SK-N-SH treated with all-trans-retinoic acid at 6 μM for 48 hours (cell line): ENCODE measurements at regions not wholly inside any gene's neighbourhood (a gene's known extent, or its start where the extent isn't known, plus 50 kb on each side); places are given as distances from the start of the nearest gene placed in this dataset.
A peak's percentile ranks its signal among the peaks of the same experiment; 100 is the strongest.

Experiments
- ATAC-seq: fragments of 200-7000 bp; cut with Tn5 transposase; 3 replicates; pipeline ENCODE4 v1.9.1; 2020; ENCODE audit warnings: mild to moderate bottlenecking, moderate library complexity
- ARNTL ChIP-seq: fragments of 450-650 bp; formaldehyde crosslinking; IDR thresholded peaks from 2 replicates; pipeline ENCODE4 v1.5.0; 2020; ENCODE audit warnings: low read depth, mild to moderate bottlenecking, moderate library complexity, borderline replicate concordance
- BACH2 ChIP-seq: fragments of 250-450 bp; sonication (Bioruptor Pico); IDR thresholded peaks from 2 replicates; pipeline ENCODE4 v1.9.0; 2021; ENCODE audit warnings: mild to moderate bottlenecking, borderline replicate concordance
- CREB5 ChIP-seq: fragments of 250-450 bp; sonication (Bioruptor Pico); IDR thresholded peaks from 2 replicates; pipeline ENCODE4 v1.5.1; 2020; ENCODE audit warnings: low read depth, mild to moderate bottlenecking, moderate library complexity
- CSDC2 ChIP-seq: fragments of 250-450 bp; sonication (Bioruptor Pico); IDR thresholded peaks from 2 replicates; pipeline ENCODE4 v1.5.0; 2020; ENCODE audit warnings: mild to moderate bottlenecking, moderate library complexity
- CSRNP3 ChIP-seq: fragments of 250-450 bp; sonication (Bioruptor Pico); IDR thresholded peaks from 2 replicates; pipeline ENCODE4 v1.5.1; 2021; ENCODE audit warnings: mild to moderate bottlenecking, moderate library complexity
- ESRRG ChIP-seq: fragments of 250-450 bp; sonication (Bioruptor Pico); IDR thresholded peaks from 2 replicates; pipeline ENCODE4 v1.6.1; 2021; ENCODE audit warnings: mild to moderate bottlenecking
- GLIS3 ChIP-seq: fragments of 250-450 bp; sonication (Bioruptor Pico); IDR thresholded peaks from 2 replicates; pipeline ENCODE4 v1.5.0; 2020; ENCODE audit warnings: mild to moderate bottlenecking, moderate library complexity
- ISL1 ChIP-seq: fragments of 250-450 bp; sonication (Bioruptor Pico); IDR thresholded peaks from 2 replicates; pipeline ENCODE4 v2.1.2; 2022; ENCODE audit warnings: mild to moderate bottlenecking, moderate library complexity
- OSR1 ChIP-seq: fragments of 250-450 bp; sonication (Bioruptor Pico); IDR thresholded peaks from 2 replicates; pipeline ENCODE4 v1.8.0; 2022; ENCODE audit warnings: moderate library complexity, mild to moderate bottlenecking, inconsistent platforms
- PATZ1 ChIP-seq: fragments of 250-450 bp; sonication (Bioruptor Pico); IDR thresholded peaks from 2 replicates; pipeline ENCODE4 v1.8.0; 2020; ENCODE audit warnings: mild to moderate bottlenecking, moderate library complexity, borderline replicate concordance
- POU6F1 ChIP-seq: fragments of 250-450 bp; sonication (Bioruptor Pico); IDR thresholded peaks from 2 replicates; pipeline ENCODE4 v1.8.0; 2021; ENCODE audit warnings: low read depth, mild to moderate bottlenecking, moderate library complexity, borderline replicate concordance
- PPARA ChIP-seq: fragments of 250-450 bp; sonication (Bioruptor Pico); IDR thresholded peaks from 2 replicates; pipeline ENCODE4 v1.5.0; 2020; ENCODE audit warnings: mild to moderate bottlenecking, borderline replicate concordance
- RARB ChIP-seq: fragments of 250-450 bp; sonication (Bioruptor Pico); IDR thresholded peaks from 2 replicates; pipeline ENCODE4 v1.8.0; 2021; ENCODE audit warnings: mild to moderate bottlenecking, moderate library complexity
- SNAI2 ChIP-seq: fragments of 250-450 bp; sonication (Bioruptor Pico); IDR thresholded peaks from 2 replicates; pipeline ENCODE4 v1.5.0; 2020; ENCODE audit warnings: mild to moderate bottlenecking, moderate library complexity
- TCF4 ChIP-seq: fragments of 250-450 bp; sonication (Bioruptor Pico); IDR thresholded peaks from 2 replicates; pipeline ENCODE4 v1.8.0; 2021; ENCODE audit warnings: mild to moderate bottlenecking, moderate library complexity, borderline replicate concordance
- TOX ChIP-seq: fragments of 250-450 bp; sonication (Bioruptor Pico); IDR thresholded peaks from 2 replicates; pipeline ENCODE4 v1.8.0; 2021; ENCODE audit warnings: mild to moderate bottlenecking, moderate library complexity, borderline replicate concordance
- TSHZ2 ChIP-seq: fragments of 250-450 bp; sonication (Bioruptor Pico); IDR thresholded peaks from 2 replicates; pipeline ENCODE4 v1.5.0; 2020; ENCODE audit warnings: mild to moderate bottlenecking, moderate library complexity
- ZC3H10 ChIP-seq: fragments of 250-450 bp; sonication (Bioruptor Pico); IDR thresholded peaks from 2 replicates; pipeline ENCODE4 v1.5.1; 2021; ENCODE audit warnings: mild to moderate bottlenecking, moderate library complexity
- ZFP3 ChIP-seq: fragments of 250-450 bp; sonication (Bioruptor Pico); IDR thresholded peaks from 2 replicates; pipeline ENCODE4 v1.5.0; 2020; ENCODE audit warnings: mild to moderate bottlenecking, moderate library complexity
- ZFP30 ChIP-seq: fragments of 450-650 bp; formaldehyde crosslinking; IDR thresholded peaks from 2 replicates; pipeline ENCODE4 v1.5.0; 2022; ENCODE audit warnings: mild to moderate bottlenecking, moderate library complexity
- ZNF565 ChIP-seq: fragments of 450-650 bp; formaldehyde crosslinking; conservative IDR thresholded peaks from 2 replicates; pipeline ENCODE4 v1.5.0; 2020; ENCODE audit warnings: low read depth, mild to moderate bottlenecking, moderate library complexity
- ZNF70 ChIP-seq: fragments of 450-650 bp; formaldehyde crosslinking; IDR thresholded peaks from 2 replicates; pipeline ENCODE4 v1.5.0; 2020; ENCODE audit warnings: mild to moderate bottlenecking, moderate library complexity
- ZNF8 ChIP-seq: fragments of 450-650 bp; formaldehyde crosslinking; IDR thresholded peaks from 2 replicates; pipeline ENCODE4 v1.5.0; 2020; ENCODE audit warnings: mild to moderate bottlenecking, moderate library complexity

- TF ChIP-seq ZNF8 (CRISPR knock-in tag) (no peak), ZC3H10 (CRISPR knock-in tag) (no peak), RARB (no peak), PPARA (CRISPR knock-in tag) (no peak), SNAI2 (CRISPR knock-in tag) (no peak), CSDC2 (CRISPR knock-in tag) (no peak), ZFP30 (no peak), POU6F1 (CRISPR knock-in tag) (no peak), PATZ1 (CRISPR knock-in tag) (no peak), TSHZ2 (CRISPR knock-in tag) (no peak), ISL1 (no peak), ZNF70 (CRISPR knock-in tag) (no peak), TOX (CRISPR knock-in tag) (no peak), ARNTL (no peak), ESRRG (CRISPR knock-in tag) (no peak)
- TF ChIP-seq, all 23 proteins: peak for 0
- no peak for ATAC-seq
Measured at GRCh38 chr21:23223882-23224281, 2225.7 kb downstream of the NCAM2 start.

- no peak for TF ChIP-seq OSR1
- no peak for TF ChIP-seq ARNTL
- TF ChIP-seq CSRNP3 (CRISPR knock-in tag) = no peak
- TF ChIP-seq RARB = no peak
- no peak for TF ChIP-seq CSDC2 (CRISPR knock-in tag)
- no peak for TF ChIP-seq ZNF70 (CRISPR knock-in tag)
- TF ChIP-seq ZFP30 = no peak
- peak; percentile 77; the same call in 1 of the 2 replicates for TF ChIP-seq CREB5 (CRISPR knock-in tag)
- TF ChIP-seq, all 23 proteins: peak for 1
Measured at GRCh38 chr21:23218667-23219066, 2220.5 kb downstream of the NCAM2 start.

GRCh38 chr21:23217597-23217996, 2219.4 kb downstream of the NCAM2 start:
- no peak for TF ChIP-seq TCF4 (CRISPR knock-in tag)
- no peak for TF ChIP-seq TOX (CRISPR knock-in tag)
- no peak for ATAC-seq

More at GRCh38 chr21:23218667-23219066, 2220.5 kb downstream of the NCAM2 start:
- ATAC-seq = no peak

GRCh38 chr21:23215261-23215660, 2217.1 kb downstream of the NCAM2 start:
- no peak for ATAC-seq
- TF ChIP-seq TCF4 (CRISPR knock-in tag) (no peak), CSRNP3 (CRISPR knock-in tag) (no peak), ISL1 (no peak), CREB5 (CRISPR knock-in tag) (no peak), SNAI2 (CRISPR knock-in tag) (no peak), BACH2 (CRISPR knock-in tag) (no peak), ZFP3 (CRISPR knock-in tag) (no peak), ZNF565 (CRISPR knock-in tag) (no peak), GLIS3 (CRISPR knock-in tag) (no peak), CSDC2 (CRISPR knock-in tag) (no peak), TOX (CRISPR knock-in tag) (no peak), OSR1 (no peak), ZNF70 (CRISPR knock-in tag) (no peak)
